Mesendoderm (in vitro differentiated cells): ENCODE measurements at regions not wholly inside any gene's neighbourhood (a gene's known extent, or its start where the extent isn't known, plus 50 kb on each side); places are given as distances from the start of the nearest gene placed in this dataset.

Experiments used
- DNase-seq: peaks from one replicate; pipeline ENCODE4 v3.0.0; 2013
- H2AK5ac ChIP-seq: 2 replicates; pipeline ENCODE4 v1.6.1; 2013; ENCODE audit warnings: low read length, inconsistent platforms
- H2BK120ac ChIP-seq: 2 replicates; pipeline ENCODE4 v1.6.1; 2013; ENCODE audit warnings: low read depth, mild to moderate bottlenecking, low read length, moderate library complexity, mixed read lengths
- H2BK15ac ChIP-seq: replicated peaks from 2 replicates; pipeline ENCODE4 v1.6.1; 2013; ENCODE audit warnings: low read depth, mild to moderate bottlenecking, moderate library complexity
- H2BK5ac ChIP-seq: 2 replicates; pipeline ENCODE4 v1.6.1; 2013; ENCODE audit warnings: low read length, inconsistent platforms
- H3K18ac ChIP-seq: 2 replicates; pipeline ENCODE4 v1.6.1; 2013; ENCODE audit warnings: mild to moderate bottlenecking, low read length, mixed read lengths
- H3K23ac ChIP-seq: one replicate; pipeline ENCODE4 v1.6.1; 2013; ENCODE audit warnings: low read length
- H3K27ac ChIP-seq: 2 replicates; pipeline ENCODE4 v1.5.1; 2013; ENCODE audit warnings: low read depth, mild to moderate bottlenecking, inconsistent platforms, low read length, moderate library complexity
- H3K27me3 ChIP-seq: 2 replicates; pipeline ENCODE4 v1.6.1; 2013; ENCODE audit warnings: low read length, control low read depth, mild to moderate bottlenecking, inconsistent platforms; ENCODE audit not compliant: insufficient read depth, poor library complexity
- H3K36me3 ChIP-seq: 2 replicates; pipeline ENCODE4 v1.6.1; 2013; ENCODE audit warnings: low read length, inconsistent platforms; ENCODE audit not compliant: control insufficient read depth, insufficient read depth
- H3K4ac ChIP-seq: one replicate; pipeline ENCODE4 v1.6.1; 2013; ENCODE audit warnings: low read depth, mild to moderate bottlenecking, low read length, moderate library complexity
- H3K4me1 ChIP-seq: 2 replicates; pipeline ENCODE4 v1.6.1; 2013; ENCODE audit warnings: low read depth, low read length, inconsistent platforms; ENCODE audit not compliant: control insufficient read depth
- H3K4me2 ChIP-seq: 2 replicates; pipeline ENCODE4 v1.6.1; 2013; ENCODE audit warnings: low read length
- H3K4me3 ChIP-seq: 2 replicates; pipeline ENCODE4 v1.5.1; 2013; ENCODE audit warnings: mild to moderate bottlenecking, low read length
- H3K56ac ChIP-seq: one replicate; pipeline ENCODE4 v1.6.1; 2013; ENCODE audit warnings: low read length
- H3K79me1 ChIP-seq: 2 replicates; pipeline ENCODE4 v1.6.1; 2013; ENCODE audit warnings: low read length, inconsistent platforms
- H3K79me2 ChIP-seq: 2 replicates; pipeline ENCODE4 v1.6.1; 2013; ENCODE audit warnings: mild to moderate bottlenecking, low read length; ENCODE audit not compliant: control insufficient read depth, insufficient read depth
- H3K9ac ChIP-seq: 2 replicates; pipeline ENCODE4 v1.6.1; 2013; ENCODE audit warnings: low read length, inconsistent platforms
- H4K5ac ChIP-seq: one replicate; pipeline ENCODE4 v1.6.1; 2013; ENCODE audit warnings: low read length
- H4K8ac ChIP-seq: one replicate; pipeline ENCODE4 v1.6.1; 2013; ENCODE audit warnings: low read depth, mild to moderate bottlenecking, control low read depth, low read length, moderate library complexity
- WGBS: extraction: QIAGEN DNeasy Blood & Tissue Kit; methylation state at CpG from one replicate; pipeline ENCODE4 v1.1.7; 2013; ENCODE audit warnings: low lambda C conversion rate, missing lambda C conversion rate; ENCODE audit not compliant: insufficient coverage; ENCODE audit errors: extremely low coverage; 5-methylcytosine and 5-hydroxymethylcytosine counted together

DNA sequence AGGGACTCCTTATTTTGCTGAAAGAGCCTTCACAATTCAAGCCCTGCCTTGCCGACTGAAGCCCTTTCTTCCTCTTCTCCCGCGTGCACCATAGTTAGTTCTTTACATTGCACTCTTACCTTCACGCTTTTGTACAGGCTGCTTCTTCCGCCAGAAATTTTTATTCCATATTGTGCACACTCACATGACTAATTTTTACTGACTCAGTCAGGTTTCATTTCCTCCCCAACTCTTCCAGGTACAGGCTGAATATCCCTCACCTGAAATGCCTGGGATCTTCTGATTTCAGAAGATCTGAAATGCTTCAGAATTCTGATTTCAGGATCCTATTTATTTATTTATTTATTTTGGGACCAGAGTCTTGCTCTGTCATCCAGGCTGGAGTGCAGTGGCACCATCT, 172.8 kb downstream of the ZNF281 start:
- H4K8ac ChIP-seq: no peak overlapping the region
- no peaks in the 10 kb centered on the region for H3K36me3 ChIP-seq
- H3K79me2 ChIP-seq: no peaks in the 10 kb centered on the region
- no peak overlapping the region for H2AK5ac ChIP-seq
- H3K9ac ChIP-seq: no peak overlapping the region
- no peaks in the 10 kb centered on the region for H3K27me3 ChIP-seq
- no peak overlapping the region for H3K23ac ChIP-seq
- H3K79me1 ChIP-seq: no peaks in the 10 kb centered on the region
- H3K27ac ChIP-seq: no peak overlapping the region
- H2BK5ac ChIP-seq: no peak overlapping the region
- H3K4ac ChIP-seq: no peak overlapping the region
- no peak overlapping the region for H2BK15ac ChIP-seq
- no peak overlapping the region for H4K5ac ChIP-seq
- WGBS: no CpG with 5 or more reads among the region's 5 CpGs
- H3K56ac ChIP-seq: no peak overlapping the region
- no peak overlapping the region for H3K18ac ChIP-seq
- no peak overlapping the region for H3K4me3 ChIP-seq
- H3K4me2 ChIP-seq: no peak overlapping the region
- H3K4me1 ChIP-seq: no peaks in the 10 kb centered on the region
- no peak for DNase-seq
- H2BK120ac ChIP-seq: no peak overlapping the region

- no CpG with 5 or more reads among the region's 2 CpGs for WGBS
- no peak overlapping the region for H2BK120ac ChIP-seq
- H3K36me3 ChIP-seq: no peaks in the 10 kb centered on the region
- H3K18ac ChIP-seq: no peak overlapping the region
- no peak overlapping the region for H4K8ac ChIP-seq
- no peak overlapping the region for H2BK5ac ChIP-seq
- H3K23ac ChIP-seq: no peak overlapping the region
- H3K27me3 ChIP-seq: no peaks in the 10 kb centered on the region
- no peak overlapping the region for H2AK5ac ChIP-seq
- H3K27ac ChIP-seq: no peak overlapping the region
- no peak overlapping the region for H3K4me2 ChIP-seq
- H3K56ac ChIP-seq: no peak overlapping the region
- H3K79me2 ChIP-seq: no peaks in the 10 kb centered on the region
- H3K4me1 ChIP-seq: no peaks in the 10 kb centered on the region
- H2BK15ac ChIP-seq: no peak overlapping the region
- DNase-seq: no peak
- H4K5ac ChIP-seq: no peak overlapping the region
- no peak overlapping the region for H3K4ac ChIP-seq
- no peak overlapping the region for H3K4me3 ChIP-seq
- H3K9ac ChIP-seq: no peak overlapping the region
- H3K79me1 ChIP-seq: no peaks in the 10 kb centered on the region
These were observed 174.9 kb downstream of the ZNF281 start for GRCh38 chr1:200234938-200235337.

- Histone ChIP-seq H3K36me3 (no peaks in the 10 kb centered on the region), H2BK15ac (no peak overlapping the region), H3K9ac (no peak overlapping the region), H3K4ac (no peak overlapping the region), H2BK5ac (no peak overlapping the region), H3K56ac (no peak overlapping the region), H3K79me2 (no peaks in the 10 kb centered on the region), H3K4me1 (no peaks in the 10 kb centered on the region), H4K5ac (no peak overlapping the region), H3K27me3 (no peaks in the 10 kb centered on the region), H4K8ac (no peak overlapping the region), H2AK5ac (no peak overlapping the region), H3K4me3 (no peak overlapping the region), H3K4me2 (no peak overlapping the region), H3K18ac (no peak overlapping the region), H2BK120ac (no peak overlapping the region), H3K27ac (no peak overlapping the region), H3K23ac (no peak overlapping the region), H3K79me1 (no peaks in the 10 kb centered on the region)
- peak; percentile 43 for DNase-seq
- no CpG with 5 or more reads among the region's 10 CpGs for WGBS
These were observed 176.4 kb downstream of the ZNF281 start for GRCh38 chr1:200233393-200233792.

- DNase-seq: no peak
- H4K5ac ChIP-seq: no peak overlapping the region
- no peak overlapping the region for H3K9ac ChIP-seq
- H3K27me3 ChIP-seq: no peaks in the 10 kb centered on the region
- no peak overlapping the region for H2BK120ac ChIP-seq
- H2AK5ac ChIP-seq: no peak overlapping the region
- no peak overlapping the region for H3K56ac ChIP-seq
- H2BK5ac ChIP-seq: no peak overlapping the region
- no peaks in the 10 kb centered on the region for H3K79me2 ChIP-seq
- H3K4ac ChIP-seq: no peak overlapping the region
- no peak overlapping the region for H3K27ac ChIP-seq
- no peaks in the 10 kb centered on the region for H3K79me1 ChIP-seq
- no peak overlapping the region for H3K4me2 ChIP-seq
- WGBS: no CpG with 5 or more reads among the region's 1 CpG
- no peak overlapping the region for H4K8ac ChIP-seq
- H3K23ac ChIP-seq: no peak overlapping the region
- no peak overlapping the region for H3K4me3 ChIP-seq
- no peak overlapping the region for H3K18ac ChIP-seq
- no peaks in the 10 kb centered on the region for H3K36me3 ChIP-seq
- H2BK15ac ChIP-seq: no peak overlapping the region
- no peaks in the 10 kb centered on the region for H3K4me1 ChIP-seq
These were observed 178.0 kb downstream of the ZNF281 start for GRCh38 chr1:200231787-200232231.

DNA sequence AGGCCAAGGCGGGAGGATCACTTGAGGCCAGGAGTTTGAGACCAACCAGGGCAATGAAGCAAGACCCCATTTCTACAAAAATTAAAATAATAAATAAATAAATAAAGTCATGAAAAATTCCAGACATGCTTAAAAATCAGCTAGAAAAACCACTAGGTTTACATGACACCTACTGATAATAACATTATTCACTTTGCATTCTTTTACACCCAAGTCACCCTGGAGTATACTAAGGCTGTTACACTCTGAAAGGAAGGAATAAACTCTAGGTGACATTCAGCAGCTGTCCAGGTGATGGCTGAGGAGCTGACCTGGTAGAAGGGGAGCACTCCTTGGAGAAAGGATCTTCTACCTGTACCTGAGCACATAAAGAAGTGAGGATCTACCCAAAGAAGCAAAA, 179.2 kb downstream of the ZNF281 start:
- Histone ChIP-seq H2BK15ac (no peak overlapping the region), H3K4me3 (no peak overlapping the region), H3K18ac (no peak overlapping the region), H4K5ac (no peak overlapping the region), H3K4me1 (peaks cover 3% of the 10 kb centered on the region), H3K56ac (no peak overlapping the region), H3K79me2 (no peaks in the 10 kb centered on the region), H2BK120ac (no peak overlapping the region), H3K9ac (no peak overlapping the region), H3K4ac (no peak overlapping the region), H2BK5ac (no peak overlapping the region), H3K23ac (no peak overlapping the region), H4K8ac (no peak overlapping the region), H3K79me1 (no peaks in the 10 kb centered on the region), H2AK5ac (no peak overlapping the region), H3K27me3 (no peaks in the 10 kb centered on the region), H3K27ac (no peak overlapping the region), H3K4me2 (no peak overlapping the region), H3K36me3 (no peaks in the 10 kb centered on the region)
- DNase-seq: no peak
- WGBS: no CpG with 5 or more reads among the region's 1 CpG

- H3K4ac ChIP-seq: no peak overlapping the region
- H3K79me1 ChIP-seq: no peaks in the 10 kb centered on the region
- no peak overlapping the region for H4K5ac ChIP-seq
- H3K79me2 ChIP-seq: no peaks in the 10 kb centered on the region
- H3K4me3 ChIP-seq: no peak overlapping the region
- H3K56ac ChIP-seq: no peak overlapping the region
- no peak overlapping the region for H2BK5ac ChIP-seq
- no peak overlapping the region for H4K8ac ChIP-seq
- H3K23ac ChIP-seq: no peak overlapping the region
- H3K4me1 ChIP-seq: peaks cover 3% of the 10 kb centered on the region
- no CpG with 5 or more reads among the region's 4 CpGs for WGBS
- H3K4me2 ChIP-seq: no peak overlapping the region
- H2BK15ac ChIP-seq: no peak overlapping the region
- no peak overlapping the region for H3K9ac ChIP-seq
- H3K36me3 ChIP-seq: no peaks in the 10 kb centered on the region
- H3K18ac ChIP-seq: no peak overlapping the region
- H2BK120ac ChIP-seq: no peak overlapping the region
- no peaks in the 10 kb centered on the region for H3K27me3 ChIP-seq
- no peak overlapping the region for H2AK5ac ChIP-seq
- no peak overlapping the region for H3K27ac ChIP-seq
- DNase-seq: no peak
These were observed 181.3 kb downstream of the ZNF281 start for GRCh38 chr1:200228486-200228885.
